ENCODE measurements at regions not wholly inside any gene's neighbourhood (a gene's known extent, or its start where the extent isn't known, plus 50 kb on each side); places are given as distances from the start of the nearest gene placed in this dataset.

GRCh38 chr2:221205103-221205673 is 366.9 kb downstream of the EPHA4 start (continued):
- TF ChIP-seq ZBTB11 (tag by site-specific recombination; conservative IDR thresholded peaks at IDR 0.05; ENCODE audit: low read depth): no peak
- TF ChIP-seq ZNF175 (tag by site-specific recombination; IDR thresholded peaks at IDR 0.05): no peak

DNA sequence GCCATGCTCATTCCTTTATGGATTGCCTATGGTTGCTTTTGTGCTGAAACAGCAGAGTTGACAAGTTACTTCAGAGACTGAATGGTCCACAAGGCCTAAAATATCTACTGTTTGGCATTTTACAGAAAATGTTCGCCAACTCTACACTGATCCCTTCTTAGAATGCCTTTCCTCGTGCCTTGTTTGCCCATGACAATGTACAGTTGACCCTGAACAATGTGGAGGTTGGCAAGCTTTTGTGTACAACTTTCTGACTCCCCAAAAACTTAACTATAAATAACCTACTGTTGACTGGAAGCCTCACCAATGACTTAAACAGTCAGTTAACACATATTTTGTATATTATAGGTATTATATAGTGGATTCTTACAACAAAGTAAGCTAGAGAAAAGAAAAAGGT is 361.4 kb downstream of the EPHA4 start:
- no peak overlapping the region for H3K27ac ChIP-seq (ENCODE audit: extremely low read depth, low read depth, low read length)
- TF ChIP-seq ZNF433 (tag by site-specific recombination; IDR thresholded peaks at IDR 0.05; ENCODE audit: low read depth): no peak
- no peak for TF ChIP-seq ZNF324 (tag by site-specific recombination; IDR thresholded peaks at IDR 0.05)
- no peak for TF ChIP-seq ZNF292 (tag by site-specific recombination; IDR thresholded peaks at IDR 0.05; ENCODE audit: borderline replicate concordance, low read depth)
- TF ChIP-seq IKZF3 (tag by site-specific recombination; IDR thresholded peaks at IDR 0.05): no peak
- no peak for TF ChIP-seq GLIS1 (tag by site-specific recombination; IDR thresholded peaks at IDR 0.05)
- TF ChIP-seq ZNF184 (tag by site-specific recombination; IDR thresholded peaks at IDR 0.05): no peak
- no peak for TF ChIP-seq ZNF791 (tag by site-specific recombination; IDR thresholded peaks at IDR 0.05)
- TF ChIP-seq ZNF704 (tag by site-specific recombination; IDR thresholded peaks at IDR 0.05): no peak
- TF ChIP-seq ZXDB (tag by site-specific recombination; IDR thresholded peaks at IDR 0.05): no peak
- no peak for TF ChIP-seq ZNF48 (tag by site-specific recombination; IDR thresholded peaks at IDR 0.05)
- TF ChIP-seq ZNF16 (tag by site-specific recombination; IDR thresholded peaks at IDR 0.05; ENCODE audit: low read depth): no peak
- TF ChIP-seq, protein P1, sequence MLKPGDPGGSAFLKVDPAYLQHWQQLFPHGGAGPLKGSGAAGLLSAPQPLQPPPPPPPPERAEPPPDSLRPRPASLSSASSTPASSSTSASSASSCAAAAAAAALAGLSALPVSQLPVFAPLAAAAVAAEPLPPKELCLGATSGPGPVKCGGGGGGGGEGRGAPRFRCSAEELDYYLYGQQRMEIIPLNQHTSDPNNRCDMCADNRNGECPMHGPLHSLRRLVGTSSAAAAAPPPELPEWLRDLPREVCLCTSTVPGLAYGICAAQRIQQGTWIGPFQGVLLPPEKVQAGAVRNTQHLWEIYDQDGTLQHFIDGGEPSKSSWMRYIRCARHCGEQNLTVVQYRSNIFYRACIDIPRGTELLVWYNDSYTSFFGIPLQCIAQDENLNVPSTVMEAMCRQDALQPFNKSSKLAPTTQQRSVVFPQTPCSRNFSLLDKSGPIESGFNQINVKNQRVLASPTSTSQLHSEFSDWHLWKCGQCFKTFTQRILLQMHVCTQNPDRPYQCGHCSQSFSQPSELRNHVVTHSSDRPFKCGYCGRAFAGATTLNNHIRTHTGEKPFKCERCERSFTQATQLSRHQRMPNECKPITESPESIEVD (tag by site-specific recombination; IDR thresholded peaks at IDR 0.05): no peak
- TF ChIP-seq ZNF24 (tag by site-specific recombination; IDR thresholded peaks at IDR 0.05): no peak
- TF ChIP-seq, protein P2, sequence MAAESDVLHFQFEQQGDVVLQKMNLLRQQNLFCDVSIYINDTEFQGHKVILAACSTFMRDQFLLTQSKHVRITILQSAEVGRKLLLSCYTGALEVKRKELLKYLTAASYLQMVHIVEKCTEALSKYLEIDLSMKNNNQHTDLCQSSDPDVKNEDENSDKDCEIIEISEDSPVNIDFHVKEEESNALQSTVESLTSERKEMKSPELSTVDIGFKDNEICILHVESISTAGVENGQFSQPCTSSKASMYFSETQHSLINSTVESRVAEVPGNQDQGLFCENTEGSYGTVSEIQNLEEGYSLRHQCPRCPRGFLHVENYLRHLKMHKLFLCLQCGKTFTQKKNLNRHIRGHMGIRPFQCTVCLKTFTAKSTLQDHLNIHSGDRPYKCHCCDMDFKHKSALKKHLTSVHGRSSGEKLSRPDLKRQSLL (tag by site-specific recombination; IDR thresholded peaks at IDR 0.05): no peak
- no peak for TF ChIP-seq ZEB2 (tag by site-specific recombination; IDR thresholded peaks at IDR 0.05)
- TF ChIP-seq OVOL3 (tag by site-specific recombination; IDR thresholded peaks at IDR 0.05): no peak
- no peak overlapping the region for H3K4me3 ChIP-seq (ENCODE audit: low read depth, low read length)
- ChIA-PET POLR2A (no interaction called here), CTCF (no interaction called here)
- no peaks in the 10 kb centered on the region for H3K36me3 ChIP-seq (ENCODE audit: control insufficient read depth in 2 of 2, insufficient read depth in 1 of 2, low read length in 2 of 2)
- H3K9me3 ChIP-seq (ENCODE audit: control insufficient read depth, insufficient read depth, low read depth, low read length): no peaks in the 10 kb centered on the region
- H3K4me1 ChIP-seq (ENCODE audit: control insufficient read depth, insufficient read depth, low read length): no peaks in the 10 kb centered on the region; the same call in 1 of the 2 replicates
